Central memory CD4-positive, alpha-beta T cell (primary cell): ENCODE measurements at regions not wholly inside any gene's neighbourhood (a gene's known extent, or its start where the extent isn't known, plus 50 kb on each side); places are given as distances from the start of the nearest gene placed in this dataset.

Experiments used
- DNase-seq: peaks from one replicate; pipeline ENCODE4 v3.0.0; 2022

DNA sequence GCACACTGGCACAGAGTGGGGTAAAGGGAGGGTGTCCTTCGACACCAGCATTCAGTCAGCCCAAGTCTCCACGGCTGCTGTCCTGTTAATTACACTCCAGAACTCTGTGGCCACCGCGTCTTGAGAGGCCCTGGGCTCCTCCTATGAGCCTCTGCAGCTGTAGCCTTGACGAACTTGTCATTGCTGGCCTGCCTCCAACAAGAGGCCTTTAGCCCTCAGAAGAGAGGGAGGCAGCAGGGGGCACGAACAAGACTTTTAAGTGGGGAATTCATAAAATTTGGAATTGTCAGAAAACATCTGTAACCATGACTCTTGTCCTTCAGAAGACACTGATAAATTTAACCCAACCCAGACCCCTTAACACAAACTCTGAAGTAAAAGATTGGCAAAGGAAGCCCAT lies 241.9 kb downstream of the UQCRFS1 start:
- DNase-seq = no peak

DNA sequence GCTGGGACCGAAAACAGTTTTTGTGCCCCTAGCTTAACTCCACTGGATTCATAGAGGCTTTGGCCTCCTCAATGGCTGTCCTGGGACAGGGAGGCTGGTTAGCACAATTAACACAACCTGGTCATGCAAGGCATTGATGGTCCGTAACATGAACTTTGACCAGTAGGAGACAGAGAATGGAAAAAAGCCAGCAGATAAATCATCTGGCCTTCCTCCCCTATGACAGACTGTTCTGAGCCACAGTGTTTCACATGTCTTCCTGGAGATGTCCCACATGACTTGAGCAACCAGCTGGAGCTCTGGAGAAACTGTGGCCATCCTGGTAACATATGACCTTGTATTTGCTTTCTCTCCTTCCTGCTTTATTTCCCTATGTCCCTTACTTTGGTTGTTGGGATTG lies 244.2 kb downstream of the UQCRFS1 start:
- DNase-seq = no peak

DNA sequence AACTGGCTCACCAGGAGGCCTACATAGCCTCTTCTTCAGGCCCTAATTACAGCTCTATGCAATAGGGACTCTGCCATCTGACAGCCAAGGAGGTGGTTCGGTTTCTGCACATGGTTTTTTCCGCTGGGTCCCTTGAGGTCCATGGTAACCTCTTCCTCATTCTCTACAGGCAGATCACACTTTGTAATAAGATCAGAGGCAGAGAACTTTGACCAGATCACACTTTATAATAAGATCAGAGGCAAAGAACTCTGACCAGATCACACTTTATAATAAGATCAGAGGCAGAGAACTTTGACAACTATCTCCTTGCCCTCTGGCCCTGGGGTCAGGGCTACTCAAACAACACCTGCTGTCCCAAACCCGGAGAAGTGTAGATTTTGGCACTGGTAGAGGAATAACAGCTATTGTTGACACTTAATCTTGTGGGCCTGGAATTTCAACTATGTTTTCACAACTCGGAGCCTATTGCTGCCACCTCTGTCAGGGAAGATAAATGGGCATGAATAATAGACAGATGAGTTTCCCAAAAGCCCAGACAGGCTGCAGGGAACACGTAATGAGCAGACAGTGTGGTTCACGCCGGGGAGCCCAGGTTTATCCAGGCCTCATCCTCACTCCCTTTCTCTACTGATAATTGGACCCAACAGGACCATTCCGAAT lies 246.1 kb downstream of the UQCRFS1 start:
- no peak for DNase-seq

DNA sequence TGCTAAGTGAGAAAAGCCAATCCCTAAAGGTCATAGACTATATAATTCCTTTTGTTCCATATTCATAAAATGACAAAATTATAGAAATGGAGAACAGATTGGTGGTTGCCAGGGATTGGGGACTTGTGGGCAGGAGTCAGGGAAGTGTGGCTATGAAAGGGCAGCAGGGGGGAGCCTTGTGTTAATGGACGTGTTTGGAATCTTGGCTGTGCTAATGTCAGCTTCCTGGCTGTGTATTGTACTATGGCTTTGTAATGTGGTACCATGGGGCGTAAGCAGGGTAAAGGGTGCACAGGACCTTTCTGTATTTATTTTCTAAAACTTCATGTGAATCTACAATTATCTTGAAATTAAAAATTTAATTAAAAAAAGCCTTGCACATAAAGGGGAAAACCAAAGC lies 248.5 kb downstream of the UQCRFS1 start:
- DNase-seq = no peak

DNA sequence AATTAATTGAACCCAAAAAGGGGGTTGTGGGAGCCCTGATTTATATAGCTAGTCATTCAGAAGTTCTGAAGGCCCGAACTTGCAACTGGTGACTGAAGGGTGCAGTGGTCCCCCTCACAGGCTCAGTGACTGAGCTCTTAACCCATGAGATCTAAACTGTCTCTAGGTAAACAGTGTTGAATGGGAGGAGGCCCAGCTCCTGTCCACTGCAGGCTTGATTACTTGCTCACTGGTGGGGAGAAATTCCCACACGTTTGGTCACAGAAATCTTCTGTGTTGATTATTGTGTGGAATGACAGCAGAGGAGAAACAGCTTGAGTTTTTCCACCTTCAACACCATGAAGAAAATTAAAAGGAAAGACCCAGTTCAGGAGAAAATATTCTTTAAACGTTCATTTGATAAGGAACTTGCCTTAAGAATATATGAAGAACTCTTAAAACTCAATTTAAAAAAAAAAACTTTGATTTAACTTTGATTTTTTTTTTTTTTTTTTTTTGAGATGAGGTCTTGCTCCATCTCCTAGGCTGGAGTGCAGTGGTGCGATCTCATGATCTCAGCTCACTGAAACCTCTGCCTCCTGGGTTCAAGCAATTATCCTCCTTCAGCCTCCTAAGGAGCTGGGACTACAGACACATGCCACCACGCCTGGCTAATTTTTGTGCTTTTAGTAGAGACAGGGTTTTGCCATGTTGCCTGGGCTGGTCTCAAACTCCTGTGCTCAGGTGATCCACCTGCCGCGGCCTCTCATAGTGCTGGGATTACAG lies 249.3 kb downstream of the UQCRFS1 start:
- DNase-seq = no peak

DNA sequence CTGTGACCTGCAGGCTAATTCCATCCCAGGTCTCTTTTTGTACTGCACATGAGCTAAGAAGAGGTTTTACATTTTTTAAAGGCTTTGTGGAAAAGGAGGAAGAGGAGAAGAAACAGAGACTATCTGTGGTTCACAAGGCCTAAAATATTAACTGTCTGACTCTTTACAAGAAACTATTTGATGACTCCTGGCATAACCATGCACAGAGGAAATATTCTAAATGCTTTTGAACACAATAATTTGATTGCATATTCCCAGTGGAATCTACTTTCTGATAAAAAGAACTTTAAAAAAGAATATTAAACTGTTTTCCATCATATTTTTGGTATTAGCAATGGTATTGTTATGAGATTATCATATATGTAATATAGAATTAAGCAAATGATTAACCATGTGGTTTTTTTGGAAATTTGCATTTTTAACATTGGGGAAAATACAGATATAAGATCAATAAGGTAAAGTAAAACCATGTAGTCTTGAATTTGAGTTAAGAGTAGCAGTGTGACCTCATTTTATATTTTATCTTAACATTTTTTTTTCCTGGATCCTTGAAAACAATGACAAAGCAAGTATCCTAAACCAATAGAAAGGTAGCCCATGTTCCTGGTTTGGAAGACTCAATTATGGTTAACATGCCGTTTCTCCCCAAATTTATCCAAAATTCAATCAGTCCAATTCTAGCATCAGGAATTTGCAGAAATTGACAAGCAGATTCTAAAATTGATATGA lies 251.0 kb downstream of the UQCRFS1 start:
- DNase-seq = no peak

DNA sequence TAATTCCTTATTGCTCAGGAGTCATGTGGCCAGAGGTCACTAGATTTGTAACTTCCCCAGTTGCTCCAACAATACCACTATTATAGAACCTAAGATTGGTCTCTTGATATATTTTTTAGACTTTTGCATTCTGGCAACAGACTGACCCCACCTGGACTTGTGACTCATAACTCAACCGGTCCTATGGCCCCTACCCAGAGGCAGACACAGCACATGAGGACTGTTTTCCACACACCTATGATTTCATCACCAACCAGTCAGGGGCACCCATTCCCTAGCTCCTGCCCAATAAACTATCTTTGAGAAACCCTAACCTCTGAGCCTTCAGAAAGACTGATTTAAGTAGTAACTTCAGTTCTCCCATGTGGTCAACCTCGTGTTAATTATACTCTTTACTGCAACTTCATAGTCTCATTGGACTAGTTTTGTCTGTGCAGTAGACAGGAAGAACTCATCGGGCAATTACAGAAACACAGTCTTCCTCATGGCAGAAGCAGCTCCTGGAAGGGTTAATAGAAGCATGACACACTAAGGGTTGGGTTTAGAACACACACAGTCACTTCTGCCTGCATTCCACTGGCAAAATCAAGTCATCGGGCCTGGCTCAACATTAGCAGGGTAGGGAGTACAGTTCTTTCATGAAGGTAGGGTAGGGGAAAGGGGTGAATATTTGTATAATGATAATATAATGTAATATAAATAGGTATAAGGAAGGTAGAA lies 251.8 kb downstream of the UQCRFS1 start:
- DNase-seq = no peak

DNA sequence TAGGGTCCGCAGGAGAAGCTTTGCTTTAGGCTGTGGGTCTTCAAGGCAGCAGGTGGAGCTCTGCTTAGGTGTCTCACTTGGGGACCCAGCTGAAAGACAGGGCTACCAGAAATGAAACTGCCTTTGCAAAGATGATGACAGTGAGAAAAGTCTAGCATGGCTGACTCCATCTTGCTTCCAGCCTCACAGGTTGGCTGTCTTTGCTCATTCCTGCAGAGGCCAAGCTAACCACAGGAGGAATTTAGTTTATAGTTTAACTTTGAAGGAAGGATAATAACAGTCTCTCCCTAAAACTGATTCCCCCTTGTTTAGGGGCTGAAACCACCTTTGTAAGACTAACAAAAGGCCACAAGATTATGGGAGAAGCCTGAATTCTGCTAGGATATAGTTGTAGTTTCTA lies 252.4 kb downstream of the UQCRFS1 start:
- no peak for DNase-seq

DNA sequence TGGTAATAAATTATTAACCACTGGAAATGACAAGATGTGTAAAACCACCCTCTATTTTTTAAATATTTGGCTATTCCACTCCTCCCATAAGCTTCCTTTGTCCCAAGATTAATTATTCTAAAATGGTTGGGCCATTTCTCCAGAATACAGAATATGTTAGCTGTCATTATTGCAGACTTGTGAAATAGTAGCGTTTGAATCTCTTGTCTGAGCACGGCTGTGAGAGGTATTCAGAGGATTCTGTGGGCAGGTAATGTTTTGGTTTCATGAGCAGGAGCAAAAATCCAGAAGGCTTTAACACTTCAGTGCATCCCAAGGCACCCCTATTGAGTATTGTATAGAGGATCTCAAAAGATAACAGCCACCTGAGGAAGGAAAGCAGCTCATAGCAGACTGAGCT lies 256.0 kb downstream of the UQCRFS1 start:
- DNase-seq = no peak

DNA sequence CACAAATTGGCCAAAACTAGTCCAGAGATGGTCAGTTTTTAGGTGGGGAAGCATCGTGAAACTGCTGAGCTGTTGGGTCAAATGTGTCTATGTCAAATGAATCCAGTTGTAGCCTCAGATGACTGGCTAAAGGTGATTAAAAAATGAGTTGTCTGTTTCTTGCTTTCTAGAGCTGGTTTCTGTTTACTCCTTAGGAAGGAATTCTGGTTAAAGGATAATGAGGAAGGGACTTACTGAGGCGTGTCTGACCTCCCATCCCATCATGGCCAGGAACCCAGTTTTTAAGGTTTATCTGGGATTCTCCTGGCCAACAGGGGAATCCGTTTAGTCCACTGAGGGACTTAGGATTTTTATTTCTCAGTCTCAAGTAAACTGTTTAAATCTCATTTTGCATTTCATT lies 256.5 kb downstream of the UQCRFS1 start:
- no peak for DNase-seq

DNA sequence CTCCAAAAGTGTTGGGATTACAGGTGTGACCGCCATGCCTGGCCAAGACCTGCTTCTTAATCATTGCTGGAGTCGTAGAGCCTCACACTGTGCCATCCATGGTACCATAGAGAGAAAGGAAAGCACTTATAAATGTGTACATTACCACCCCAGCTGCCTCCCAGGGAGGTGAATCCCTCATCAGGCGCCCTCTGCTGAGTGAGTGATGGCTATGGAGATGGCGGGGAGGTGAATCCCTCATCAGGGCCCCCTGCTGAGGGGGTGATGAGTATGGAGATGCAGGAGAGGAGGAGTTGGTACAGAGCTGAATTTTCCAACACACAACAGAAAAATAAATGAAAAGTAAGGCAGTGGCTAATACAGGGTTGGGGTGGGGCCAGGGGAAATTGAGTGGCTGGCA lies 263.4 kb downstream of the UQCRFS1 start:
- DNase-seq = no peak

DNA sequence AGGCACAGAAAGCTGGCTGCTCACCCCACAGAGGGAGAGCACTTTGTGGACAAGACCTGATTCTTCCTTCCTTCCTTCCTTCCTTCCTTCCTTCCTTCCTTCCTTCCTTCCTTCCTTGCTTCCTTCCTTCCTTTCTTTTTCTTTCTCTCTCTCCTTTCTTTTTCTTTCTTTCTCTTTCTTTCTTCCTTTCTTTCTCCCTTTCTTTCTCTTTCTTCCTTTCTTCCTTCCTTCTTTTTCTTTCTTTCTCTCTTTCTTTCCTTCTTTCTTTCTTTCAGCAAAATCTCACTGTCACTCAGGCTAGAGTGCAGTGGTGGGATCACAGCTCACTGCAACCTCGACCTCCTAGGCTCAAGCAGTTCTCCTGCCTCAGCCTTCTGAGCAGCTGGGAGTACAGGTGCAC lies 263.9 kb downstream of the UQCRFS1 start:
- no peak for DNase-seq

DNA sequence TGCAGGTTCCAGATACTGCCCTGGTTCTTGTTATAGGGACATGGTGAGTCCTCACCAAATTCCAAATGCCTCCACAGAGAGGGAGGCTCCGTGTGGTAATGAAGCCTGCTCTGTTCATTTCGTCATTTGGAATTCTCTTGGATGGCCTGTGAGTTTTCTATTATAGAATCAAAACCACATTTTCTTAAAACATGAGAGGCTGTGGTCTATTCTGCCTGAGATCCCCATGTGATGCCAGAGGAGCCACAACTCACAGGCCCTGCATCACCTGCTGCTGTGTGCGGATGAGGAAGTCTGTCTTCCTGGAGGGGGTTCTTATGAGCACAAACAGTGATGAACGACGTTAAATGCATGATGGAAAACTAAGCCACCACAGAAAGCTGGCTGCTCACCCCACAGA lies 264.4 kb downstream of the UQCRFS1 start:
- DNase-seq = no peak

DNA sequence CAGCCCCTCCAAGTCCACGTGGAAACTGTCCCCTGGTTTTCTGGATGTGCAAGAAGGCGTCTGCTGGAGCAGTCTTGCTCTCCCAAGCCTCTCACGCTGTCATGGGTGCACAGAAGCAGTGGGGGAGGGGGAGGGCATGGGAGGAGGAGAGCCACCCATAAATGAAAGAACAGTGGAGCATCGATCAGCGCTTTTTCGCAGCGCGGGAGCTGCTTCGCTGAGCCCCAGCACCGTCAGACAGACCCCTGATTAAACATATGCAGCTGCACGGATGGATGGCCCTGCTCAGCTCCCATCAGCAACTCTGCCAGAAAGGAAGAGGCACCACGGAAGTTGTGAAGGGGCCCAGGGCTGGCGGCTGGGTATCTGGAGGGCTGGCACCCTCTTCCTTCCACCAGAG lies 264.9 kb downstream of the UQCRFS1 start:
- no peak for DNase-seq

DNA sequence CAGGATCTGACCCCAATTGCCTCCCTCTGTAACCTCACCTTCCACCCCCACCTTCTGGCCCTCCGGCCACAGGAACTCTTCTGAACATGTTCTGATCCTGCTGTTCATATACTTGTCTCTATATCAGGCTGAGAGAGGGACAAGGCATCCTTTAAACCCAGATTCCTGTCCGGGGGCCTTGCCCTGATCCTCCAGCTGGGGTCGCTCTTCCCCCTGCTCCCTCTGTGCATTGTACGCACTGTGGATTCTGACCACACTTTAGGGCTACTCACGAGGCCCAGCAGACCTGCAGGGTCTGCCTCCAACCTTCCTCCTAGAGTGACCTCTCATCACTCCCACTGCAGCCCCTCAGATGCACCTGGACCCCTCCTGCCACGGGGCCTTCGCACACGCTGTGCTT lies 269.3 kb downstream of the UQCRFS1 start:
- DNase-seq = no peak

DNA sequence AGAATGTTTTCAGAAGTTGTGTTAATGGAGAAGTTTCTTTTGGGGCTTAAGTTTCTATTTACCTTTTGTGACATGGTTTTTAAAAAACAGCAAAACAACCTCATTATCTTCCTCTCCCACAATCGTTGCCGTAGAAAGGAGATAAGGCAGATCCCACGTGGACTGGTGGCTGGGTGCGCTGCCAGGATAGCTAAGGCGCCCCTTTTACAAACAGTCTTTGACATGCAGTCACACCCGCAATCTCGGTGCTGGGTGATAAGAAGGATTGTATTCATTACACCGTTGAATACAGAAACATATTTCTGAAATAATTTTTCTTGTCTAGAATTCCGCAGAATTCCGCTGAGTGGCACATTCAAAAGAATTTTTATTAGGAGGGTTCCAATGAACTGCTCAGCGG lies 271.1 kb downstream of the UQCRFS1 start:
- DNase-seq = no peak

DNA sequence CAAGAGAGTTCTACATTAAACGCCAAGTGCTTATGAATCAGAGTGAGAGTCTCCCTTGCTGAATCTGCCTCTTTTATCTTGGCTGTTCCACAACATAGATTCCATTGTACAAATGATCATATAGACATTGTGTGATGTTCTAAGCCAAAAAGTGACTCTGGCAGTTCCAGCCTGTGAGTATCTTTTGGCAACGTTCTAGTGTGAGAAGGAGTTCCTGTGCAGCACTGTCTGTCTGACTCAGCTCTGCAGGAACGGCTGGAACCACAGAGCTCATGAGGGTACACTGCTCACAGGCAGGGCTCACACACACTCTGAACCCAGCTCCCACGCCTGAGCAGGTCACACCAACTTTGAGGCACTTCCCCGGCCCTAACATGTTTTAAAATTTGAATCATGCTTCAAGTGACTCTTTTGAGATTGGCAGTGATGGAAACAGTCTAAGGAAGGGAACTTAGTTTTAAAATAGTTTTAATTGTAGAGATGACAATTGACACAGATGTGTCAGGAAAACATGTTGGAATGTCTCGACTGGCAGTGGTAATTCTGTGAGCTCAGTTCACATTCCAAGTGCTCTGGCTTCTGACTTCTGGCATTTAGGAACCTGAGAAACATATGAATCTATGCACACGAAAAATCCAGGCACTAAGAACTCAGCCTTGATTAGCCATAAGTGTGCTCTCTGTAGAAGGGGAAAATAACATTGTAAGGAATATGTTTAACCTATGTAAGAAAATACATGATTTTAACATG lies 272.0 kb downstream of the UQCRFS1 start:
- DNase-seq = no peak

DNA sequence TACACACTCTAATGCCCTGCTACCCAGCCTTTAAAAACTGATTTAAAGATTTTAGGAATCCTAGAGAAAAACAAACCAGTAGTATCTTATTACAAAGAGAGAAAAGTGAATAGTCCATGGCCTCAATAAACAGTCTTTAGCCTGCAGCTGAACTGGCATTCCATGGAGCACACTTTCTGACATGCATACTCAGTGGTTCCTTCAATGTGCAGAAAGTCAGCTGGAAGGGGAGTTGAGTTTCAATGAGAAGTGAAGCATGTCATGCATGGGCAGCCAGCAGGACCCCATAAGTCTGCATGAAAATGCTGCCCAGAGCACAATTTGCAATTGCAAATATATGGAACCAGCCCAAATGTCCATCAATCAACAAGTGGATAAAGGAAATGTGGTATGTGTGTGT lies 273.7 kb downstream of the UQCRFS1 start:
- DNase-seq = no peak

DNA sequence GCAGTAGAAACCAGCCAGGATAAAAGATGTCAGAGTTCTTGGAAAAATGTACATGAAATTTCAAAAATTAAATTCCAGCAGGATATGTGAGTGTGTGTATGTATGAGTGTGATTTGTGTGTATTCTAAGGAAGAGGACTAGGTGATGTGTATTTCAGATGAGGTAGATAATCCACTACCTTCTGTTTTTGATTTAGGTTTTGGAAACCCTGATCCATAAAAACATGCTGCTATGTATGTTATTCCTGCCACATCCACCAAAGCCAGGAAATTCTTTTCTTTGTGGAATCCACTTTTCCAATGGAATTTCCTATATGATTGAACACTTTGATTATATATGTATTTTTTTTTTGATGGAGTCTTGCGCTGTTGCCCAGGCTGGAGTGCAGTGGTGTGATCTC lies 276.9 kb downstream of the UQCRFS1 start:
- DNase-seq = no peak

DNA sequence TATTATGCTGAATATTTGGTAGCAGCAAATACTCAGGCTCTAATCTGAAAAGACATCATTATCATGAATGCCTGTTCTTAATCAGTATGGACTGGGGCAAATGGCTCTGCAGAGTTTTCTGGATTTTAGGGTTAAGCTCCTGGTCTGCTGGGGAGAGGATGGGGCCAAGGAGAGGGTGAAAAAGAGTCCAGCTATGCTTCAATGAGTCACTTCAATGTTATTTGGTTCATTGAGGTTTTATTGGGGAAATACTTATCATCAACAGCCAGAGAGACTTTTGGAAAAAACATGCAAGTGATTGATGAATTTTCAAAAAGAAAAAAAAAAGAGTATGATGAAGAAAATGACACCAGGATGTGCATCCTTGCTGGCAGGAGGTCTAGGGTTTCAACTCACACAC lies 278.3 kb downstream of the UQCRFS1 start:
- no peak for DNase-seq

DNA sequence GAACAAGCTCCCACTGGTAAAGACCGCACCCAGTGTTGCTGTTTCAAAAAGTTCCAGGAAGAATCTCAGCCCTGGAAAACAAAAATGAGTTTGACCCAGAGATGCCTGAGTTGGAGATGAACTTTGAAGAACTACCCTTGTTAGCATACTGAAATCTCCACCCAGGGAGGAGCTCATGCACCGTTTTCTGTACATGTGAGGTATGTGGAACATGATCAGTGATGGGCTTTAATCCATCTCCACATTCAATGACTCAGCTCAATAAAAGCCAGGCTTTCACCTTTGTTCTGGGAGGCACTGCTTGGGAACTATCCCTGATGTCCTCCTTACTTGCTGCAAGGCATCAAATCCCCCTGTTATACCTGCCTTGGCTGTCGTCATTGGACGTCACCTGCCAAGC lies 279.9 kb downstream of the UQCRFS1 start:
- DNase-seq = no peak

DNA sequence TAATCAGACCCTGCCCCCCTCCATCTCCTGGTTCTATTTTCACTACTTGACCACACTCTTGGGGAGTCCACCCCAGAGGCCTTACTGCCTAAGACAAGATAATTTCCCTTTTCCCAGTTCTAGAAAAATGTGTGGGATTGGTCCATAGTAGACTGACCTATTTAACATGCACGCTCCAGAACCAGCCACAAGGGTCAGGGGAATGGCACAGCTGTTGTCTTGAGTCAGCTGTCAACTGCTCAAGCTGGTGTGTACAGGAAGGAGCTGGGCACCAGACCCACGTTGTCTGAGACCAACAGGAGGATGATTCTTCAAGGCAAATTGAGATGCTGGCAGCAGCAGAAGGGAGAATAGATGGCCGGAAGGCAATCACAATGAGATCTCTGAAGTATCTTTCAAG lies 280.5 kb downstream of the UQCRFS1 start:
- no peak for DNase-seq

DNA sequence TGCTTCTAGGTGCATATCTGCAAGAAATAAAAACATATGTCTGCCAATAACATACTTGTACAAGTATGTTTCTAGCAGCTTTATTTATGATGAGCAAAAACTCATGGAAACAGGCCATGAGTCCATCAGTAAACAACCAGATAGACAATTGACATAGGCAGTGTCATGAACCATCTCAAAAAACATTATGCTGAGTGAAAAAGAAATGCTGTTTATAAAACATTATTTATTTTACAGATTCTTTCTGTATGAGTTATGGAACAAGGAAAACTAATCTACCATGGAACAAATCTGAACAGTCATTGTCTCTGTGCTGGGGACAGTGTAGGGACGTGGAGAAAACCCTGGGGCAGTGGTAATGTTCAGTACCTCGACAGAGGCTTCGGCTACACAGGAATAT lies 283.9 kb downstream of the UQCRFS1 start:
- DNase-seq = no peak
